ENCODE measurements at regions not wholly inside any gene's neighbourhood (a gene's known extent, or its start where the extent isn't known, plus 50 kb on each side); places are given as distances from the start of the nearest gene placed in this dataset.

DNA sequence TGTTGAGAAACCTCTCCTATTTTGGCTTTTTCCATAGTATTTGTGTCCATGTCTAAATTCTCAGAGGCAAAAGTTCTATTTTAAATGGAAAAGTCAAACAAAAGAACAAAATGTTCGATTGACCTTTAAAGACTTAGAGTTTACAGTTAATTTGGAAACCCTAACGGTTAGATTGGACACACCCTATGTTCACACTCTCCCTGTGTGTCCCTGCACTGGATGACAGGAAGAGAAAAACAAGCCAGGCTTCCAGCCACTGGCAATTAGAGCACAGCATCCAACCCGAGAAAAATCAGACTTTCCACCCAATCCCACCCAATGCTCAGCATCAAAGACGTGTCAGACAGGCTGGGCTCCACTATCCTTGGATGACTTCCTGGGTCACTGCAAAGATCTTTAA is 241.3 kb downstream of the TBXT start:
- WGBS (ENCODE audit: insufficient coverage): 67% methylated on average over 3 of the region's 4 CpGs
- no peak for ATAC-seq (ENCODE audit: low read depth)
- POLR2A ChIA-PET: no interaction called here
- CTCF ChIA-PET: no interaction called here
- TF ChIP-seq CTCF (IDR thresholded peaks at IDR 0.05) (no peak), EZH2 (IDR thresholded peaks at IDR 0.05; ENCODE audit: borderline replicate concordance, insufficient read depth, low read depth, low read length, poor library complexity, severe bottlenecking) (no peak)
- Histone ChIP-seq H3K4me2 (replicated peaks; ENCODE audit: low read depth, low read length, poor library complexity, severe bottlenecking) (no peak overlapping the region), H3K9me3 (ENCODE audit: control extremely low read depth in 1 of 3, control insufficient read depth in 2 of 3, insufficient read depth in 1 of 3, low read length in 2 of 3) (peaks cover 0 to 3% (median 0%) of the 10 kb centered on the region in 3 donors), H3K27me3 (replicated peaks in 1 of 4; ENCODE audit: control extremely low read depth in 1 of 4, control insufficient read depth in 3 of 4, insufficient read depth in 4 of 4, low read length in 3 of 4) (no peaks in the 10 kb centered on the region), H2AFZ (ENCODE audit: insufficient read depth, low read depth, low read length, poor library complexity, severe bottlenecking) (no peak overlapping the region), H3K4me1 (ENCODE audit: control insufficient read depth in 2 of 2, insufficient read depth in 2 of 2, low read length in 2 of 2) (no peaks in the 10 kb centered on the region), H3K79me2 (ENCODE audit: control insufficient read depth, insufficient read depth, low read length) (no peaks in the 10 kb centered on the region), H4K20me1 (ENCODE audit: control insufficient read depth, insufficient read depth, low read length, poor library complexity, severe bottlenecking) (no peaks in the 10 kb centered on the region), H3K36me3 (replicated peaks in 1 of 2; ENCODE audit: control extremely low read depth in 1 of 2, control insufficient read depth in 1 of 2, extremely low read depth in 1 of 2, insufficient read depth in 2 of 2, low read length in 1 of 2) (no peaks in the 10 kb centered on the region), H3K9ac (ENCODE audit: low read length) (no peak overlapping the region), H3K27ac (ENCODE audit: low read length in 2 of 2) (no peak overlapping the region), H3K4me3 (ENCODE audit: control extremely low read depth in 1 of 5, extremely low read depth in 1 of 5, insufficient read depth in 1 of 5, low read depth in 2 of 5, low read length in 4 of 5) (no peak overlapping the region)
- no peak overlapping the region for H3K27ac Mint-ChIP-seq
- DNase-seq: no peak
- intact Hi-C loops (cut with micrococcal nuclease): no loop called here
- H3K27me3 Mint-ChIP-seq: peaks cover 14% of the 10 kb centered on the region
- H3K4me1 Mint-ChIP-seq: no peaks in the 10 kb centered on the region
- peaks cover 3% of the 10 kb centered on the region for H3K9me3 Mint-ChIP-seq (ENCODE audit: insufficient read depth)
- no peak overlapping the region for H3K4me3 Mint-ChIP-seq

DNA sequence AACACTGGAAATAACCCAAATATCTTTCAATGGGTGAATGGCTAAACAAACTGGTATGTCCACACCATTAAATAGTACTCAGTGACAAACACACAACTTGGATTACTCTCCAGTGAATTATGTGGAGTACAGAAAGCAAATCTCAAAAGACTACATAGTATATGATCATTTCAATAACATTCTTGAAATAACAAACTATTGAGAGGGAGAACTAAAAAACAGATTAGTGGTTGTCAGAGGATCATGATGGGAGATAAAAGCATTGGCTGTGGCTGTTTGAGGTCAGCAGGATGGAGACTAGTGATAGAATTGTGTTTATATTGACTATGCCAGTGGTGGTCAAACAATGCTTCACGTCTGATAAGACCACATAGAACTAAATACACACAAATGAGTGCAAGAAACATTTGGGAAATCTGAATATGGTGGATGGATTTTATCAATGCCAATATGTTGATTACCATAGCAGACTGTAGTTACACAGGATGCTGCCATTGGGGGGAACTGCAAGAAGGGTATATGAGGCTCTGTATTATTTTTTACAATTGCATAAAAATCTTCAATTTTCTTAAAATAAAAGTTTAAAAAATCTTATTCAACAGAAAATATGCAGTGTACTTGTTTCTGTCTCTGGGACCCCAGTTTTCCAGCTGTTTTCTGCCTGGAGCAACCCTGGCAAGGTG is 242.0 kb downstream of the TBXT start:
- ChIA-PET POLR2A (no interaction called here), CTCF (no interaction called here)
- DNase-seq (no peak), ATAC-seq (ENCODE audit: low read depth) (no peak)
- H3K27me3 ChIP-seq (replicated peaks in 1 of 4; ENCODE audit: control extremely low read depth in 1 of 4, control insufficient read depth in 3 of 4, insufficient read depth in 4 of 4, low read length in 3 of 4): no peaks in the 10 kb centered on the region
- H3K9me3 ChIP-seq (ENCODE audit: control extremely low read depth in 1 of 3, control insufficient read depth in 2 of 3, insufficient read depth in 1 of 3, low read length in 2 of 3): peaks cover 0 to 1% (median 0%) of the 10 kb centered on the region in 3 donors
- no peaks in the 10 kb centered on the region for H3K4me1 Mint-ChIP-seq
- H3K4me1 ChIP-seq (ENCODE audit: control insufficient read depth in 2 of 2, insufficient read depth in 2 of 2, low read length in 2 of 2): no peaks in the 10 kb centered on the region
- H4K20me1 ChIP-seq (ENCODE audit: control insufficient read depth, insufficient read depth, low read length, poor library complexity, severe bottlenecking): no peaks in the 10 kb centered on the region
- peaks cover 3% of the 10 kb centered on the region for H3K9me3 Mint-ChIP-seq (ENCODE audit: insufficient read depth)
- no peak overlapping the region for H3K4me3 Mint-ChIP-seq
- no peak overlapping the region for H3K4me3 ChIP-seq (ENCODE audit: control extremely low read depth in 1 of 5, extremely low read depth in 1 of 5, insufficient read depth in 1 of 5, low read depth in 2 of 5, low read length in 4 of 5)
- no CpG with 5 or more reads among the region's 1 CpG for WGBS (ENCODE audit: insufficient coverage)
- H3K36me3 ChIP-seq (replicated peaks in 1 of 2; ENCODE audit: control extremely low read depth in 1 of 2, control insufficient read depth in 1 of 2, extremely low read depth in 1 of 2, insufficient read depth in 2 of 2, low read length in 1 of 2): no peaks in the 10 kb centered on the region
- H3K4me2 ChIP-seq (replicated peaks; ENCODE audit: low read depth, low read length, poor library complexity, severe bottlenecking): no peak overlapping the region
- no peaks in the 10 kb centered on the region for H3K79me2 ChIP-seq (ENCODE audit: control insufficient read depth, insufficient read depth, low read length)
- intact Hi-C loops (cut with micrococcal nuclease): no loop called here
- TF ChIP-seq EZH2 (IDR thresholded peaks at IDR 0.05; ENCODE audit: borderline replicate concordance, insufficient read depth, low read depth, low read length, poor library complexity, severe bottlenecking): no peak
- no peak for TF ChIP-seq CTCF (IDR thresholded peaks at IDR 0.05)
- no peak overlapping the region for H2AFZ ChIP-seq (ENCODE audit: insufficient read depth, low read depth, low read length, poor library complexity, severe bottlenecking)
- H3K27ac ChIP-seq (ENCODE audit: low read length in 2 of 2): no peak overlapping the region
- no peak overlapping the region for H3K27ac Mint-ChIP-seq
- peaks cover 16% of the 10 kb centered on the region for H3K27me3 Mint-ChIP-seq
- H3K9ac ChIP-seq (ENCODE audit: low read length): no peak overlapping the region

Data from B cell (primary cell).